Amygdala (tissue), 56 donors: ENCODE measurements at regions not wholly inside any gene's neighbourhood (a gene's known extent, or its start where the extent isn't known, plus 50 kb on each side); places are given as distances from the start of the nearest gene placed in this dataset.
"Not testable (repeated sequence)": the region's sequence is repeated elsewhere in the genome, so short reads cannot be mapped to it uniquely, and the experiment has no call there.

Source experiments
- DNase-seq, 56 donors: peaks; one replicate each; lab custom pipeline; 2025; lab: John Stamatoyannopoulos, UW

DNA sequence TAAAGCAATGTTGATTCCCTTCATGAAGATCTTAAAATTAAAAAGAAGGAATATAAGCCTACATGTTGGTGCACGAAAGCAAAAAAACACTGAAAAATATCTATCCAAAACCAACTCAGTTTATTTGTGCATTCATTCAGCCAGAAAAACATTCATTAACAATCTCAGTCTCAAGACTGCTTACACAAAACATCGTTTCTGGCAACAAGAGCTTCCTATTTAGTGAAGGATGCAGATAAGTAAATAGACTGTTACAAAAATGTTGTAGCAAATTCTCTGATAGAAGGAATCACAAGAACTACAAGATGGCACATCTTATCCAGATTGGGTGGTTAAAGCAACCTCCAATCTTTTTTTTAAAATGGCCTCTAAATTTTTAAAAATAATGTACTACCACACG is 69.7 kb upstream of the DCN start:
- DNase-seq: no peak

DNA sequence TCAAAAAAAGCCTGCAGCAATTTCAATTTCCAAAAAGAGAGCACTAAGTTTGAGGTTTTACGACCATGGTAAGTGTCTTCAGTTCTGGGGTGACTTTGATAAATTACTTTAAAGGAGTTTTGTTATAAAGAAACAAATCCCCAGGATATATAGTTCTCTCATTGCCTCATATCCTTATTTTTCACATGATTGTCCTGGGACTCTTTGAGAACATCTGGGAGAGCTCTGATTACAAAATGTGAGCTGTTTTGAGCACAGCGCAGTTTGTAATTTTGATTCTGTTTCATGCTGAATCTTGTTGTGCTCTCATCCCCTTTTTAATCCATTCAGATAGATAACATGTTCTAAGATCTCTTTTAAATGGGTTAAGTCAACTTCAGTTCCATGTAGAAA is 67.7 kb upstream of the DCN start:
- DNase-seq: no peak

DNA sequence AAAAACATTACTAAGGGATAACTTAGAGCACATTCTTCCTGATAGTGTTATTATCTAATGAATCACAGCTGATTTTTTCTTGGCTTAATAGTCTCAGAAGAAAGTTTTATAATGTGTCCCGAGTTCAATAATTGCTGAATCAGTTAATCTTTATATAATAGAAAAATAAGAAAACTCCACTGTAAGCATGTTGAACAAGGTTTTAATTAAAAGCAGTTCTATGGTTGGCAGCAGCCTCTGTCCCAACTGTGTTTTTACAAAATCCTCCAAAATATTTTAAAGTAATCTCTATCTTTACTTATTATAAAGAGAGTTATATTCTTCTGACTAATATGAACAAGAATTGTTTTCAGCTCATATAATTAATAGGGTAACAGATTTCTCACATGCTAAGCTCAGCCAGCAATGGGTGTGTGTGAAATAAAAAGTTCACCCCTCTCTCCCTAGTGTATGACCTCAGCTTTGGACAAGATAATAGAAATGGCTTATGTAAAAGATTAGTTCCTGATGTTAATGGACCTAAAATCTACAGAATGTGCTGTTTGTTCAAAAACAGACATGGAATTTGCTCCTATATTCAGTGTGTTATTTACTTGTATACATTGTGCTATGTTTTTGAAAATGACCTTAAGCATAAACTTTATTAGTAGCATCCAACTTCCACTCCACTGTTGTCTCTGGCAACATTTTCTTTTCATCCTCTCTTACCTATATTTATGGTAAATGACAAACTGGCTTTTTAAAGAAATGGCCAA is 67.1 kb upstream of the DCN start:
- no peak for DNase-seq

GRCh38 chr12:91249054-91249453 is 66.4 kb upstream of the DCN start:
- DNase-seq: no peak

GRCh38 chr12:91243177-91243576 is 60.6 kb upstream of the DCN start:
- DNase-seq: not testable (repeated sequence)

- no peak for DNase-seq
Measured at GRCh38 chr12:91241756-91242155, 59.1 kb upstream of the DCN start.

DNA sequence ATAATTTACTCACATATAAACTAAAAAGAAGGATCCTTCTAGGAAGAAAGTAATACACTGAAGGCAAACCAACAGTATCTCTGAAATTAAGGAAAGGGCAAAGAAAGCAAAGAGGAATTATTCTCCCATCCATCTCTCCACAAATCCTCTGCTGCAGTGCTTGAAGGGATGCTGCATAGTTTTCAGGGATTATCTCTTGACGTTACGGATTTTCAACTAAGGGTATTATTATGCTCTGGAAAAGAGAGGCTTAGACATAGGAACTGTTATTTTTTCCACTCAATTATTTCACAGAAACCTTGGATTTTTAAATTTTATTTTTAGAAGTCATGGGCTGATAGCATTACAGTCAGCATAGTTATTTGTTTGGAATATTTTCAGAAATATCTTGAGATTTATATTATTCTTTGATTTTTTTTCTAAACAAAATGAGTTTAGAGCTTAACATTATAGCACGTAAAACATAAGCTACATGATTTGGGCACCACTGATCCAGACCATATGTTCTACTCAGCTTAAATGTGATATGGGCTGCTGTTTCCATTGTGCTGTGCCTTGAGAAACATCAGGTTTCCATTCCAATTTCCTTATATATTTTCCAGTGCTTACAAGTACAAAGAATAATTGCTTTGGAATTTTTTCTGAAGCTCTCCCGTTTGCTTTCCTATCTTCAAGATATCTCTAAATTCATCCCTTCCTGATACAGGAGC is 57.9 kb upstream of the DCN start:
- DNase-seq: no peak

GRCh38 chr12:91239481-91239880 is 56.9 kb upstream of the DCN start:
- DNase-seq: no peak
